C4-2B (cell line): ENCODE measurements at regions not wholly inside any gene's neighbourhood (a gene's known extent, or its start where the extent isn't known, plus 50 kb on each side); places are given as distances from the start of the nearest gene placed in this dataset.

Experiments
- H3K27ac ChIP-seq: fragments of 450-650 bp; 2 replicates; pipeline ENCODE4 v1.5.1; 2017
- ZFX ChIP-seq: fragments of 450-650 bp; IDR thresholded peaks from 2 replicates; pipeline ENCODE4 v1.6.1; 2017
- TF ChIP-seq, protein P1 (sequence below): fragments of 450-650 bp; conservative IDR thresholded peaks from 2 replicates; pipeline ENCODE4 v1.5.1; 2017; ENCODE audit warnings: mild to moderate bottlenecking

DNA sequence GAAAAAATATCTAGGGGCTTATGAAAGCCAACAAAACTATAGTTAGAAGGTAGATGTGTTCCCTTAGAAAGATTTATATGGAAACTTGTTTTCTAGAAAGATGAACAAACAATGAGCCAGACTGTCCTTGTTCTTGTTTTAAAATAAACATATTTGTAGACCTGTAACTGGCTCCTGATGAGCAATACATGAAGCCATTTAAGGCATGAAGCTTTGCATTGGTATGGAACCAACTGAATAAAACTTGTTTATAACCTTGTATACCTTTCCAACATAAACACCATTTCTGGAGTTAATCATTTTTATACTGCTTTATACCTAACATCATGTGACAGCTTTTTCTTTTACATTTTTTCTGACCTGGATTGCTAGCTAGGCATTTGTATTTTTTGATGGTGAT lies 247.8 kb downstream of the PRL start:
- TF ChIP-seq ZFX: no peak
- TF ChIP-seq, protein P1, sequence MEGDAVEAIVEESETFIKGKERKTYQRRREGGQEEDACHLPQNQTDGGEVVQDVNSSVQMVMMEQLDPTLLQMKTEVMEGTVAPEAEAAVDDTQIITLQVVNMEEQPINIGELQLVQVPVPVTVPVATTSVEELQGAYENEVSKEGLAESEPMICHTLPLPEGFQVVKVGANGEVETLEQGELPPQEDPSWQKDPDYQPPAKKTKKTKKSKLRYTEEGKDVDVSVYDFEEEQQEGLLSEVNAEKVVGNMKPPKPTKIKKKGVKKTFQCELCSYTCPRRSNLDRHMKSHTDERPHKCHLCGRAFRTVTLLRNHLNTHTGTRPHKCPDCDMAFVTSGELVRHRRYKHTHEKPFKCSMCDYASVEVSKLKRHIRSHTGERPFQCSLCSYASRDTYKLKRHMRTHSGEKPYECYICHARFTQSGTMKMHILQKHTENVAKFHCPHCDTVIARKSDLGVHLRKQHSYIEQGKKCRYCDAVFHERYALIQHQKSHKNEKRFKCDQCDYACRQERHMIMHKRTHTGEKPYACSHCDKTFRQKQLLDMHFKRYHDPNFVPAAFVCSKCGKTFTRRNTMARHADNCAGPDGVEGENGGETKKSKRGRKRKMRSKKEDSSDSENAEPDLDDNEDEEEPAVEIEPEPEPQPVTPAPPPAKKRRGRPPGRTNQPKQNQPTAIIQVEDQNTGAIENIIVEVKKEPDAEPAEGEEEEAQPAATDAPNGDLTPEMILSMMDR: no peak
- no peak overlapping the region for H3K27ac ChIP-seq

DNA sequence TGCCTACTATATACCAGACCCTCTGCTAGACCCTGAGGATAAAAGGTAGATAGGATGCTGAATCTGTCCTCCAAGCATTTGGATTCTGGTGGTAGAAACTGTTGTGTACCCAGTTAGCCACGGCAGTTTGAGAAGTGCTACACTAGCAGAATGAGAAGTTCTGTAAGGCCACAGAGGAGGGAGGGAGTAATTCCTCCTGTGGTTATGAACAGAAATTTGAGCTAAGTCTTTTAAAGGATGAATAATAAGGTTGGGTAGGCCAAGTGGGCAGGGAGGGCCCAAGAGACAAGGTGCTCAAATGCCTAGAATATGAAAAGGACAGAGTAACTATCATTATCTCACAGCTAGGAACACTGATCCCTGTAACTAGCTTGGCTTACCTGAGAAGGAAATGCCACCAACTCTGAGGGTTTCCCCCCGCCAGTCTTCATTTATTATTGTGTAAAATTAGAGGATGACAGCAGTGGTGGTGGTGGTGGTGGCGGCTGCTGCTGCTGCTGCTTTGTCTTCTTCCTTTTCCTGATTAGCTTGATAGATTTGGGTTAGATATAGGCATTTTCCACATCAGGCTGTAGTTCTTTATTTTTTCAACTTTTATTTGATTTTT lies 243.3 kb downstream of the PRL start:
- no peak for TF ChIP-seq ZFX
- TF ChIP-seq, protein P1: no peak
- no peak overlapping the region for H3K27ac ChIP-seq

DNA sequence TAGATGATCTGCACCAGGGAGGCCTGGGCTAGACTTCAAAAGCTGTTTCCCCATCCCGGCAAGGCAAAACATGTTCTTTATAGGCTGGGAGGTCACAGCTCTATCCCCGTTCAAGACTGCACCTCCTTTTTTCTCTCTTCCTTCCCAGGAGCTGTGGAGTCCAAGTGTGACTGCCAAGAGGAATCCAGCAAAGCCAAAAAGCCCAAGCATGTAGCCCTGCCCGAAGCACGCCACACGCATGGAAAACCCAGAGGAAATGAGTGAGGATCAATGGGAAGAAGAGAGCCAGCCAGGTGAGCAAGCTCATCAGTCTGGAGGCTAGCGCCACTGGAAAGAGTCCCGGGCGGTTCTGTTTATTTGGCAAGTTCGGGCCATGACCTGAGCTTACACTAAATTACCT lies 240.4 kb downstream of the PRL start:
- H3K27ac ChIP-seq: no peak overlapping the region
- TF ChIP-seq, protein P1: no peak
- no peak for TF ChIP-seq ZFX

DNA sequence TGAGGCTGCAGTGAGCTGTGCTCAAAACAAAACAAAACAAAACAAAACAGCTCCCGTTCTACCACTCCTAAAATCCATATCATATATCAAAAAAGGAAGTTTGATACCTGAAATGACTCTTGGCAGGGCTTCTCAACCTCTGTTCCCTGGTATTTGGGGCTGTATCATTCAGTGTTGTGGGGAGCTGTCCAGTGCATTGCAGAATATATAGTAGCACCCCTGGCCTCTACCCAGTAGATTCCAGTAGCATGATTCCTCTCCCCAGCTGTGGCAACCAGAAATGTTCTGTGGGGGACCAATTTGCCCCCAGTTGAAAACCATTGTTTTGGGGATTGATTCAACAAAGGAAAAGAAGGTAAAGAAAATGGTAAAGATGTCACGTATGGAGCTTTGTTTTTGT lies 238.9 kb downstream of the PRL start:
- TF ChIP-seq, protein P1: no peak
- no peak for TF ChIP-seq ZFX
- H3K27ac ChIP-seq: no peak overlapping the region

DNA sequence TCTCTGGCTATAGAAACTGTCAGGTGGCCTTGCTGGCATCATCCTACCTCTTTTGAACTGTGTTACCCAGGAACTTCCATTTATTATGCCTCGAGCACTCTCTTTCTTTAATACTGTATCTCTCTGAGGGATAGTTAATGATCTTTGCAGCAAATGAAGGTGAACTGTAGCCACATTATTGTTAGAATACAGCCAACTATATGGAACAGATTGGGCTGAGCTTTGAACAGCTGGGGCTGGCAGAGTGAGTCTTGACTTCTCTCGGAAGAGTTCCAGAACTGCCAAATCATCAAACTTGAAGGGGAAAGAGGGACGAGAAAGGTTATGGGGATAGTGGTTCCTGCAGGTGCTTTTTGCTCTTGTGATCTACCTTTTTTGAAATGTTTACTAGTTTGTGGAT lies 237.7 kb downstream of the PRL start:
- no peak overlapping the region for H3K27ac ChIP-seq
- TF ChIP-seq, protein P1: no peak
- TF ChIP-seq ZFX: no peak

DNA sequence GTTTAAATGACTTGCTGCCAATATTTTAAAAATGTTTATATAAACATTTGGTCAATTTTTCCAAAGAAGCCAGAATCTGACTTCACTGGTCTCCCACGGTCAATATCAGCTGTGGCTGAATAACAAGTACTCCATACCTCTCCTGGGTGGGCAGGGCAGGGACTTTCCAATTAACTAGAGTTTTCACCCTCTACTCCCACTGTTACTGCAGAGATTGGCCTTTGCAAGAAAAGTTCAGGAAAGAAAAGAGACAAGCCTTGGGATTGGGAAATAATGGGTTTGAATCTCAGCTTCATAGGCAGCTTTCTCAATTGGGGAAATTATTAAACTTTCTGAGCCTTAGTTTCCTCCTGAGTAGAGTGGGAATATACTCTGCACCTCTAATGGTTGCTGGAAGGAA lies 236.9 kb downstream of the PRL start:
- no peak overlapping the region for H3K27ac ChIP-seq
- no peak for TF ChIP-seq ZFX
- TF ChIP-seq, protein P1: no peak

DNA sequence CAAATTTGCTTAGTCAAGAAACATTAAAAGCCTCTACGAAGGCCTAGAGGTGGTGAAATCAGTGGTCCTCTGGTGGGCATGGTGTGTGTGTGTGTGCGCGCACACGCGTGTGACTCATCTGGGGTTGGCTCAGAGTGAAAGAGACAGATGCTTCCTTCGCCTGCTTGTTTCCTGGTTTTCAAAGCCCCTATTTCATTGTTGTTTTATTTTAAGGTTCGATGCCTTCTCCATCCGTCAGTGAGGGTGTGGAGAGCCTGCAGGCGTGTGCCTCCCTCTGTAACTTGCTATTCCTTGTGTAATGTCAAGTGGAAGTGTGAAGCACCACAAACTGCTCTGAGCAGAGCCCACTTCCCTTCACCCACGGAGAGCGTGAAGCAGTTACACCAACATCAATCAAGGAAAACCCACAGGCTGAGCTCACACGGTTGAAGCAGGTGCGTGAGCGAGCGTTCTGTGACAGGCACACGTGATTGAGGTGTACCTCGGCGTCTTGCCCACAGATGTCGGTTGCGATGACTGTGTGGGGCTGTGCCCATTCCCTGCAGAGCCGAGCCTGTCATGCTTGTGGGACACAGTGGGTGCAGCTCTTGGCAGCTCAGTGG lies 233.9 kb downstream of the PRL start:
- TF ChIP-seq, protein P1: no peak
- no peak for TF ChIP-seq ZFX
- no peak overlapping the region for H3K27ac ChIP-seq
